Uterus (tissue), 3 donors: ENCODE measurements at regions not wholly inside any gene's neighbourhood (a gene's known extent, or its start where the extent isn't known, plus 50 kb on each side); places are given as distances from the start of the nearest gene placed in this dataset.

Experiments used
- DNase-seq, 2 donors: peaks; one replicate each; pipeline ENCODE4 v3.0.0-alpha.2; 2019 to 2020
- H3K27ac ChIP-seq, 2 donors: fragments of 200-600 bp; sonication (generic); 1 replicate in 1 of 2; 2 replicates in 1 of 2; pipeline ENCODE4 v1.5.1; 2016 to 2018
- H3K27me3 ChIP-seq, 2 donors: fragments of 200-600 bp; sonication (generic); one replicate each; pipeline ENCODE4 v1.5.1; 2018 to 2019; ENCODE audit warnings: control low read depth in 1 of 2
- H3K36me3 ChIP-seq, 2 donors: fragments of 200-600 bp; sonication (generic); one replicate each; pipeline ENCODE4 v1.5.1; 2019; ENCODE audit warnings: control low read depth in 1 of 2
- H3K4me1 ChIP-seq, 2 donors: fragments of 200-600 bp; sonication (generic); one replicate each; pipeline ENCODE4 v1.5.1; 2018 to 2019; ENCODE audit warnings: control low read depth in 1 of 2
- H3K4me3 ChIP-seq, 2 donors: fragments of 200-600 bp; sonication (generic); 1 replicate in 1 of 2; 2 replicates in 1 of 2; pipeline ENCODE4 v1.5.1; 2018 to 2019; ENCODE audit warnings: mild to moderate bottlenecking in 1 of 2
- H3K9me3 ChIP-seq, 2 donors: fragments of 200-600 bp; sonication (generic); one replicate each; pipeline ENCODE4 v1.5.1; 2019; ENCODE audit warnings: control low read depth in 1 of 2
- POLR2A ChIP-seq, 2 donors: fragments of 450-650 bp; IDR thresholded peaks; one replicate each; pipeline ENCODE4 v1.6.1; 2016; ENCODE audit warnings: antibody characterized with exemption in 2 of 2, mild to moderate bottlenecking in 1 of 2, moderate library complexity in 1 of 2
- intact Hi-C: fragments of 100-400 bp; cut with DNase I; formaldehyde crosslinking; loops from one replicate; pipeline ENCODE4 v1.15.1; 2023; ENCODE audit warnings: low total_unique reads
- TF ChIP-seq, protein P1 (sequence below), 4 experiments: fragments of 200-600 bp in 2 of 4; fragments of 450-650 bp in 2 of 4; sonication (generic) in 2 of 4; IDR thresholded peaks; one replicate each; pipeline ENCODE4 v1.5.1; 2016 to 2019; ENCODE audit warnings: antibody characterized with exemption in 4 of 4, mild to moderate bottlenecking in 2 of 4, moderate library complexity in 1 of 4
- donor health status: DM: yes; HTN: yes; CAD: no.

DNA sequence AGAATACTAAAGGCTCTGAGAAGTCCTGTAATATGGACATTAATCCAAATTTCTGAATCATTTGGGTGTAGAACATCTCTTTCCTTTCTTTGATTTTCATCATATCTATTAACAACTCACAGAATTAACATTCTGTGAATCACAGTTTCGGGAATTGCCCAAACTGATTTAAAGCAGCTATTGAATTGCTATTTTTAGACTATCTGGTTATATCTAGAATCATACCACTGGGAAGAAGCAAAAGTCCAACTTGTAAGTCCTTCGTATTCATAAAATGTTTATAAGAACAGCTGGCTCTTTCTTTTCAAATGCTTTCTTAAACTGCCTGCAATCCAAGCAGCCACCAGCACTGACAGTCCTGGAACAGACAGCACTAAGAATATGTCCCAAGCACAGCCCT, 733.0 kb downstream of the NTRK3 start:
- H3K4me3 ChIP-seq, result no peak overlapping the region
- no peaks in the 10 kb centered on the region for H3K36me3 ChIP-seq
- no peak for TF ChIP-seq POLR2A (IDR thresholded peaks at IDR 0.05)
- TF ChIP-seq, protein P1, sequence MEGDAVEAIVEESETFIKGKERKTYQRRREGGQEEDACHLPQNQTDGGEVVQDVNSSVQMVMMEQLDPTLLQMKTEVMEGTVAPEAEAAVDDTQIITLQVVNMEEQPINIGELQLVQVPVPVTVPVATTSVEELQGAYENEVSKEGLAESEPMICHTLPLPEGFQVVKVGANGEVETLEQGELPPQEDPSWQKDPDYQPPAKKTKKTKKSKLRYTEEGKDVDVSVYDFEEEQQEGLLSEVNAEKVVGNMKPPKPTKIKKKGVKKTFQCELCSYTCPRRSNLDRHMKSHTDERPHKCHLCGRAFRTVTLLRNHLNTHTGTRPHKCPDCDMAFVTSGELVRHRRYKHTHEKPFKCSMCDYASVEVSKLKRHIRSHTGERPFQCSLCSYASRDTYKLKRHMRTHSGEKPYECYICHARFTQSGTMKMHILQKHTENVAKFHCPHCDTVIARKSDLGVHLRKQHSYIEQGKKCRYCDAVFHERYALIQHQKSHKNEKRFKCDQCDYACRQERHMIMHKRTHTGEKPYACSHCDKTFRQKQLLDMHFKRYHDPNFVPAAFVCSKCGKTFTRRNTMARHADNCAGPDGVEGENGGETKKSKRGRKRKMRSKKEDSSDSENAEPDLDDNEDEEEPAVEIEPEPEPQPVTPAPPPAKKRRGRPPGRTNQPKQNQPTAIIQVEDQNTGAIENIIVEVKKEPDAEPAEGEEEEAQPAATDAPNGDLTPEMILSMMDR (IDR thresholded peaks at IDR 0.05), result no peak
- intact Hi-C loops, result no loop called here
- no peak overlapping the region for H3K27ac ChIP-seq
- no peaks in the 10 kb centered on the region for H3K9me3 ChIP-seq
- DNase-seq, result no peak
- H3K27me3 ChIP-seq, result no peaks in the 10 kb centered on the region
- no peaks in the 10 kb centered on the region for H3K4me1 ChIP-seq

DNA sequence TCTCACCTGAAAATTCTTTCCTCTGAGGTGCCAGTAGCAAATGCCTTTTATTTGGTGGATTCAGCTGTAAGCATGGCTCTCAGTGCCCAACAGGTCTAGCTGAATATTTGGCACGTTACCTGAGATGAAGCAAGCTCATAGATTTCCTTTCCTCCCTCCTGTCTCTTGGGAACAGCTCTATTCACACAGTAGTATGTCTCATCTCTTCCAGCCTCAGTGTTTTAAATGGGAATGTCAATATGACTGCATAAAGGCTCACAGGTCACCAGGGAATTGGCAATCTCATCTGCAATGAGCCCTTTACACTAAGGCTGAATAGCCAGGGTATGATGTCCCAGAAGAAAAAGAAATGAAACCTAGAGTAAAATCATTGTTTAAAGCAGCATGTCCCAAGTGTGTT, 733.5 kb downstream of the NTRK3 start:
- no peak overlapping the region for H3K4me3 ChIP-seq
- H3K36me3 ChIP-seq, result no peaks in the 10 kb centered on the region
- no peak overlapping the region for H3K27ac ChIP-seq
- H3K27me3 ChIP-seq, result no peaks in the 10 kb centered on the region
- no peaks in the 10 kb centered on the region for H3K4me1 ChIP-seq
- no peaks in the 10 kb centered on the region for H3K9me3 ChIP-seq
- intact Hi-C loops, result no loop called here
- no peak for TF ChIP-seq POLR2A (IDR thresholded peaks at IDR 0.05)
- TF ChIP-seq, protein P1 (IDR thresholded peaks at IDR 0.05), result no peak
- DNase-seq, result no peak

DNA sequence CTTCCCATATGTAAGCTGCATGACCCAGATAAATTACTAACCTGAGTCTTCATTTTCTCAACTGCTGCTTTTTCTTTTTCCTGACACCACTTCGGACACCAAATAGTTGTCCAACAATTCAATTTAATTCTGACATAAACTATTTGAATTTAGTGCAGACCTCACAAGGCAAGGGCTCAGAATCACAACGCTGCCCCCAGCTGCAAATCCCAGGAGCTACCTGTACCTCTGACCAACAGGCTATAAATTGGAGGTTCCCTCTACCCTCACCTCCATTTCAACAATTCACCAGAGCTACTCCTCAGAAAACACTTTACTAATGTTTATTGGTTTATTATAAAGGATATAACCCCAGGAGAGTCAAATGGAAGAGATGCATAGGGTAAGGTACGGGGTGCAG, 737.6 kb downstream of the NTRK3 start:
- Histone ChIP-seq H3K9me3 (no peaks in the 10 kb centered on the region), H3K4me1 (no peaks in the 10 kb centered on the region), H3K36me3 (no peaks in the 10 kb centered on the region), H3K27me3 (no peaks in the 10 kb centered on the region), H3K27ac (no peak overlapping the region), H3K4me3 (no peak overlapping the region)
- DNase-seq, result no peak
- no peak for TF ChIP-seq POLR2A (IDR thresholded peaks at IDR 0.05)
- TF ChIP-seq, protein P1 (IDR thresholded peaks at IDR 0.05), result no peak
- intact Hi-C loops, result no loop called here

DNA sequence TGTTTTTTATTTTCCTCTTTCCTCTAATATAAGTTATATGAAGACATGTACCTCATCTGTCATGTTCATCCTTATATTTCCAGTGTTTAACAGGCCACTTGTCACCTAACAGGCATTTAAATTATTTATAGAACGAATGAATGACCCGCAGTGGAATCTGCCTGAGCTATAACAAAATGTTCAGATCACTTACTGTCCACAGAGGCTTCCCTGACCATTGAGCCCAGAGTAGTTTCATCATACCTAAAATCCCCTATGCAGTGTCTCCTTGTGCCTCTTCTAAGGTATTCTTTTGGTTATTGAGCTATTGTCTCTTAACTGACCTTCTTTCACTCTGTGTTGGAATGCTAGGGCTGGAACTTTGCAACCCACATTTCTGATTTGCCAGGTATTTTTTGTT, 748.5 kb downstream of the NTRK3 start:
- no peak for TF ChIP-seq POLR2A (IDR thresholded peaks at IDR 0.05)
- TF ChIP-seq, protein P1 (IDR thresholded peaks at IDR 0.05), result no peak
- intact Hi-C loops, result no loop called here
- no peak for DNase-seq

DNA sequence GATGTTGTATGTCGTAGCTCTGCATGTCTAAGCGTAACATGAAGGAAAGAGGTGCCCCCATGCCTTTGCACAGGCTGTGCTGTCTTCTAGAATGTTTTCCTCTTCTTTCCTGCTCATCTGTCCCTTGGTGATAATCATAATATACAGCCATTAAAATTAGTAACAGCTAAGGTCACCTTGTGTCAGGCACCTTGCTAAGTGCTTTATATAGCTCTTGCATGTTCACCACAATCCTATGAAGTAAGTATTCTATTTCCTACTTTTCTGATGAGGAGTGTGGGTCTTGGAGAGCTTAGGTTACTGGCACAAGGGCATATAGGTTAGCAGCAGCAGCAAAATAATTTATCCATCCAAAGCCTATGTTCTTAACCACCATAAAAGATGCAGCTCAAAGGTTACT, 754.4 kb downstream of the NTRK3 start:
- no peak for DNase-seq
- H3K4me1 ChIP-seq, result no peaks in the 10 kb centered on the region
- intact Hi-C loops, result no loop called here
- no peak overlapping the region for H3K4me3 ChIP-seq
- H3K9me3 ChIP-seq, result no peaks in the 10 kb centered on the region
- TF ChIP-seq, protein P1 (IDR thresholded peaks at IDR 0.05), result no peak
- TF ChIP-seq POLR2A (IDR thresholded peaks at IDR 0.05), result no peak
- no peaks in the 10 kb centered on the region for H3K36me3 ChIP-seq
- H3K27me3 ChIP-seq, result no peaks in the 10 kb centered on the region
- H3K27ac ChIP-seq, result no peak overlapping the region

More for the DNA sequence above, 748.5 kb downstream of the NTRK3 start:
- H3K4me1 ChIP-seq, result no peaks in the 10 kb centered on the region
- no peak overlapping the region for H3K27ac ChIP-seq
- H3K36me3 ChIP-seq, result no peaks in the 10 kb centered on the region
- no peak overlapping the region for H3K4me3 ChIP-seq
- no peaks in the 10 kb centered on the region for H3K9me3 ChIP-seq
- H3K27me3 ChIP-seq, result no peaks in the 10 kb centered on the region
